Tibial nerve (tissue), 4 donors: ENCODE measurements at regions not wholly inside any gene's neighbourhood (a gene's known extent, or its start where the extent isn't known, plus 50 kb on each side); places are given as distances from the start of the nearest gene placed in this dataset.
"Not testable (repeated sequence)": the region's sequence is repeated elsewhere in the genome, so short reads cannot be mapped to it uniquely, and the experiment has no call there.

Source experiments
- DNase-seq, 2 donors: peaks; one replicate each; pipeline ENCODE4 v3.0.0-alpha.2; 2019; ENCODE audit warnings: low spot score in 2 of 2
- H3K27ac ChIP-seq, 4 donors: fragments of 200-600 bp; sonication (generic) in 3 of 4; one replicate each; pipeline ENCODE4 v1.5.1; 2017 to 2019; ENCODE audit warnings: mild to moderate bottlenecking in 1 of 4
- H3K27me3 ChIP-seq, 2 donors: fragments of 200-600 bp; sonication (generic) in 1 of 2; one replicate each; pipeline versions ENCODE4 v1.5.1 to v1.6.0; 2017 to 2019
- H3K36me3 ChIP-seq, 3 donors: fragments of 200-600 bp; sonication (generic); one replicate each; pipeline ENCODE4 v1.5.1; 2018 to 2019
- H3K4me1 ChIP-seq, 4 donors: fragments of 200-600 bp; sonication (generic) in 3 of 4; one replicate each; pipeline ENCODE4 v1.5.1; 2017 to 2019
- H3K4me3 ChIP-seq, 4 donors: fragments of 200-600 bp; sonication (generic) in 3 of 4; one replicate each; pipeline ENCODE4 v1.5.1; 2017 to 2019; ENCODE audit warnings: mild to moderate bottlenecking in 1 of 4, moderate library complexity in 1 of 4
- H3K9me3 ChIP-seq, 4 donors: fragments of 200-600 bp; sonication (generic) in 3 of 4; one replicate each; pipeline ENCODE4 v1.5.1; 2017 to 2019
- CTCF ChIP-seq, 5 experiments: fragments of 200-600 bp in 3 of 5; fragments of 450-650 bp in 2 of 5; sonication (generic) in 3 of 5; IDR thresholded peaks; one replicate each; pipeline ENCODE4 v1.5.1; 2016 to 2019; ENCODE audit warnings: antibody characterized with exemption in 5 of 5, mild to moderate bottlenecking in 3 of 5, moderate library complexity in 2 of 5
- EP300 ChIP-seq, 2 donors: sonication (generic); formaldehyde crosslinking; IDR thresholded peaks; one replicate each; pipeline ENCODE4 v1.6.1; 2017; ENCODE audit warnings: antibody characterized with exemption in 2 of 2, mild to moderate bottlenecking in 1 of 2
- POLR2A ChIP-seq, 2 donors: fragments of 450-650 bp; IDR thresholded peaks; one replicate each; pipeline ENCODE4 v1.6.1; 2017; ENCODE audit warnings: antibody characterized with exemption in 2 of 2, mild to moderate bottlenecking in 2 of 2, moderate library complexity in 2 of 2
- WGBS, 2 donors: methylation state at CpG; one replicate each; pipeline ENCODE4 v1.1.5; 2018; 5-methylcytosine and 5-hydroxymethylcytosine counted together

GRCh38 chr13:79183231-79183630 lies 222.8 kb downstream of the RBM26 start:
- no peak for TF ChIP-seq EP300 (IDR thresholded peaks at IDR 0.05)
- TF ChIP-seq CTCF (IDR thresholded peaks at IDR 0.05) = no peak
- no peak for TF ChIP-seq POLR2A (IDR thresholded peaks at IDR 0.05)
- Histone ChIP-seq H3K27ac (no peak overlapping the region), H3K9me3 (no peaks in the 10 kb centered on the region), H3K4me1 (no peaks in the 10 kb centered on the region), H3K36me3 (no peaks in the 10 kb centered on the region), H3K27me3 (no peaks in the 10 kb centered on the region), H3K4me3 (no peak overlapping the region)
- 97 to 100% methylated on average over 2 of the region's 2 CpGs for WGBS, 2 donors
- no peak for DNase-seq

GRCh38 chr13:79173691-79174090 lies 232.4 kb downstream of the RBM26 start:
- not testable (repeated sequence) for H3K36me3 ChIP-seq, DNase-seq, H3K27me3 ChIP-seq, H3K27ac ChIP-seq, H3K4me1 ChIP-seq, H3K4me3 ChIP-seq
- peaks cover 0 to 16% (median 2%) of the 10 kb centered on the region in 4 donors for H3K9me3 ChIP-seq

- not testable (repeated sequence) for H3K36me3 ChIP-seq, H3K4me1 ChIP-seq, H3K27me3 ChIP-seq, H3K27ac ChIP-seq, H3K4me3 ChIP-seq, DNase-seq
- H3K9me3 ChIP-seq = peaks cover 0 to 20% (median 2%) of the 10 kb centered on the region in 4 donors
Observed at GRCh38 chr13:79172924-79173323, 233.1 kb downstream of the RBM26 start.

- H3K9me3 ChIP-seq = peaks cover 0 to 18% (median 2%) of the 10 kb centered on the region in 4 donors
- no peak for DNase-seq
- no peaks in the 10 kb centered on the region for H3K36me3 ChIP-seq
- no peak for TF ChIP-seq EP300 (IDR thresholded peaks at IDR 0.05)
- TF ChIP-seq CTCF (IDR thresholded peaks at IDR 0.05) = no peak
- TF ChIP-seq POLR2A (IDR thresholded peaks at IDR 0.05) = no peak
- no peak overlapping the region for H3K27ac ChIP-seq
- H3K4me1 ChIP-seq = no peaks in the 10 kb centered on the region
- H3K27me3 ChIP-seq = no peaks in the 10 kb centered on the region
- H3K4me3 ChIP-seq = no peak overlapping the region
- 24 to 25% methylated on average over 6 of the region's 6 CpGs for WGBS, 2 donors
Observed at GRCh38 chr13:79171141-79172061, 234.7 kb downstream of the RBM26 start.

- Histone ChIP-seq H3K4me1 (no peaks in the 10 kb centered on the region), H3K36me3 (no peaks in the 10 kb centered on the region), H3K27ac (no peak overlapping the region), H3K27me3 (no peaks in the 10 kb centered on the region), H3K9me3 (no peaks in the 10 kb centered on the region), H3K4me3 (no peak overlapping the region)
- no peak for DNase-seq
- TF ChIP-seq POLR2A (IDR thresholded peaks at IDR 0.05) (no peak), EP300 (IDR thresholded peaks at IDR 0.05) (no peak), CTCF (IDR thresholded peaks at IDR 0.05) (no peak)
Observed at GRCh38 chr13:79160818-79161217, 245.2 kb downstream of the RBM26 start.

- no peak overlapping the region for H3K4me3 ChIP-seq
- no peak for DNase-seq
- 5 to 16% methylated on average over 2 of the region's 2 CpGs for WGBS, 2 donors
- H3K27ac ChIP-seq = no peak overlapping the region
- H3K4me1 ChIP-seq = no peaks in the 10 kb centered on the region
- H3K9me3 ChIP-seq = no peaks in the 10 kb centered on the region
- H3K36me3 ChIP-seq = no peaks in the 10 kb centered on the region
- H3K27me3 ChIP-seq = no peaks in the 10 kb centered on the region
- TF ChIP-seq CTCF (IDR thresholded peaks at IDR 0.05) (no peak), EP300 (IDR thresholded peaks at IDR 0.05) (no peak), POLR2A (IDR thresholded peaks at IDR 0.05) (no peak)
Observed at GRCh38 chr13:79155883-79156282, 250.2 kb downstream of the RBM26 start.
